ENCODE measurements at regions not wholly inside any gene's neighbourhood (a gene's known extent, or its start where the extent isn't known, plus 50 kb on each side); places are given as distances from the start of the nearest gene placed in this dataset.

GRCh38 chr1:78759881-78760280 lies 110.2 kb downstream of the IFI44 start:
- H2AFZ ChIP-seq (ENCODE audit: low read length): no peak overlapping the region
- no peaks in the 10 kb centered on the region for H4K20me1 ChIP-seq (ENCODE audit: insufficient read depth, low read length)
- H3K36me3 ChIP-seq (replicated peaks; ENCODE audit: insufficient read depth, low read length): no peaks in the 10 kb centered on the region
- H3K4me2 ChIP-seq (ENCODE audit: low read depth, low read length): no peak overlapping the region
- no peak overlapping the region for H3K4me3 ChIP-seq (ENCODE audit: low read length)
- no peak overlapping the region for H3K27ac ChIP-seq (ENCODE audit: low read length)
- H3K4me1 ChIP-seq (ENCODE audit: low read length): no peaks in the 10 kb centered on the region
- TF ChIP-seq EZH2phosphoT487 (IDR thresholded peaks at IDR 0.05; ENCODE audit: low read length): no peak
- no peaks in the 10 kb centered on the region for H3K79me2 ChIP-seq (ENCODE audit: low read length)
- no peaks in the 10 kb centered on the region for H3K27me3 ChIP-seq (replicated peaks; ENCODE audit: insufficient read depth, low read length)
- H3K9me3 ChIP-seq (replicated peaks; ENCODE audit: insufficient read depth, low read length): no peaks in the 10 kb centered on the region
- DNase-seq: no peak
- no peak overlapping the region for H3K9ac ChIP-seq (ENCODE audit: low read length)
- no peaks in the 10 kb centered on the region for H3K9me2 ChIP-seq (replicated peaks; ENCODE audit: insufficient read depth, low read length)
- H3F3A ChIP-seq (ENCODE audit: insufficient read depth, low read length): no peaks in the 10 kb centered on the region

GRCh38 chr1:78760858-78761257 lies 111.2 kb downstream of the IFI44 start:
- no peaks in the 10 kb centered on the region for H3K9me3 ChIP-seq (replicated peaks; ENCODE audit: insufficient read depth, low read length)
- H3K27me3 ChIP-seq (replicated peaks; ENCODE audit: insufficient read depth, low read length): no peaks in the 10 kb centered on the region
- H3K36me3 ChIP-seq (replicated peaks; ENCODE audit: insufficient read depth, low read length): no peaks in the 10 kb centered on the region
- no peaks in the 10 kb centered on the region for H3K79me2 ChIP-seq (ENCODE audit: low read length)
- no peak overlapping the region for H3K9ac ChIP-seq (ENCODE audit: low read length)
- no peaks in the 10 kb centered on the region for H3F3A ChIP-seq (ENCODE audit: insufficient read depth, low read length)
- H2AFZ ChIP-seq (ENCODE audit: low read length): no peak overlapping the region
- no peaks in the 10 kb centered on the region for H3K9me2 ChIP-seq (replicated peaks; ENCODE audit: insufficient read depth, low read length)
- H3K4me3 ChIP-seq (ENCODE audit: low read length): no peak overlapping the region
- H3K4me2 ChIP-seq (ENCODE audit: low read depth, low read length): no peak overlapping the region
- TF ChIP-seq EZH2phosphoT487 (IDR thresholded peaks at IDR 0.05; ENCODE audit: low read length) (no peak), CTCF (IDR thresholded peaks at IDR 0.05; ENCODE audit: low read length) (no peak), EZH2 (optimal IDR thresholded peaks at IDR 0.05; ENCODE audit: low read depth, low read length) (no peak)
- H3K27ac ChIP-seq (ENCODE audit: low read length): no peak overlapping the region
- no peaks in the 10 kb centered on the region for H4K20me1 ChIP-seq (ENCODE audit: insufficient read depth, low read length)
- H3K4me1 ChIP-seq (ENCODE audit: low read length): no peaks in the 10 kb centered on the region
- no peak for DNase-seq

- no peaks in the 10 kb centered on the region for H3K4me1 ChIP-seq (ENCODE audit: low read length)
- H2AFZ ChIP-seq (ENCODE audit: low read length): no peak overlapping the region
- H3K27ac ChIP-seq (ENCODE audit: low read length): no peak overlapping the region
- no peaks in the 10 kb centered on the region for H3K9me2 ChIP-seq (replicated peaks; ENCODE audit: insufficient read depth, low read length)
- H3K36me3 ChIP-seq (replicated peaks; ENCODE audit: insufficient read depth, low read length): no peaks in the 10 kb centered on the region
- no peaks in the 10 kb centered on the region for H4K20me1 ChIP-seq (ENCODE audit: insufficient read depth, low read length)
- H3K9me3 ChIP-seq (replicated peaks; ENCODE audit: insufficient read depth, low read length): no peaks in the 10 kb centered on the region
- no peak for TF ChIP-seq EZH2 (optimal IDR thresholded peaks at IDR 0.05; ENCODE audit: low read depth, low read length)
- TF ChIP-seq CTCF (IDR thresholded peaks at IDR 0.05; ENCODE audit: low read length): no peak
- TF ChIP-seq EZH2phosphoT487 (IDR thresholded peaks at IDR 0.05; ENCODE audit: low read length): no peak
- DNase-seq: no peak
- no peak overlapping the region for H3K4me3 ChIP-seq (ENCODE audit: low read length)
- no peaks in the 10 kb centered on the region for H3F3A ChIP-seq (ENCODE audit: insufficient read depth, low read length)
- H3K27me3 ChIP-seq (replicated peaks; ENCODE audit: insufficient read depth, low read length): no peaks in the 10 kb centered on the region
- H3K79me2 ChIP-seq (ENCODE audit: low read length): no peaks in the 10 kb centered on the region
- no peak overlapping the region for H3K4me2 ChIP-seq (ENCODE audit: low read depth, low read length)
- no peak overlapping the region for H3K9ac ChIP-seq (ENCODE audit: low read length)
Observed at GRCh38 chr1:78762113-78762512, 112.5 kb downstream of the IFI44 start.

GRCh38 chr1:78765489-78765888 lies 115.9 kb downstream of the IFI44 start:
- Histone ChIP-seq H3K4me1 (ENCODE audit: low read length) (no peaks in the 10 kb centered on the region), H3F3A (ENCODE audit: insufficient read depth, low read length) (no peaks in the 10 kb centered on the region), H3K4me3 (ENCODE audit: low read length) (no peak overlapping the region), H3K9me2 (replicated peaks; ENCODE audit: insufficient read depth, low read length) (no peaks in the 10 kb centered on the region), H3K27ac (ENCODE audit: low read length) (no peak overlapping the region), H3K27me3 (replicated peaks; ENCODE audit: insufficient read depth, low read length) (no peaks in the 10 kb centered on the region), H3K9ac (ENCODE audit: low read length) (no peak overlapping the region), H3K79me2 (ENCODE audit: low read length) (no peaks in the 10 kb centered on the region), H3K9me3 (replicated peaks; ENCODE audit: insufficient read depth, low read length) (no peaks in the 10 kb centered on the region), H3K36me3 (replicated peaks; ENCODE audit: insufficient read depth, low read length) (no peaks in the 10 kb centered on the region), H4K20me1 (ENCODE audit: insufficient read depth, low read length) (no peaks in the 10 kb centered on the region), H2AFZ (ENCODE audit: low read length) (no peak overlapping the region), H3K4me2 (ENCODE audit: low read depth, low read length) (no peak overlapping the region)
- no peak for DNase-seq
- no peak for TF ChIP-seq CTCF (IDR thresholded peaks at IDR 0.05; ENCODE audit: low read length)
- TF ChIP-seq EZH2phosphoT487 (IDR thresholded peaks at IDR 0.05; ENCODE audit: low read length): no peak
- no peak for TF ChIP-seq EZH2 (optimal IDR thresholded peaks at IDR 0.05; ENCODE audit: low read depth, low read length)
